ENCODE measurements at regions not wholly inside any gene's neighbourhood (a gene's known extent, or its start where the extent isn't known, plus 50 kb on each side); places are given as distances from the start of the nearest gene placed in this dataset.

DNA sequence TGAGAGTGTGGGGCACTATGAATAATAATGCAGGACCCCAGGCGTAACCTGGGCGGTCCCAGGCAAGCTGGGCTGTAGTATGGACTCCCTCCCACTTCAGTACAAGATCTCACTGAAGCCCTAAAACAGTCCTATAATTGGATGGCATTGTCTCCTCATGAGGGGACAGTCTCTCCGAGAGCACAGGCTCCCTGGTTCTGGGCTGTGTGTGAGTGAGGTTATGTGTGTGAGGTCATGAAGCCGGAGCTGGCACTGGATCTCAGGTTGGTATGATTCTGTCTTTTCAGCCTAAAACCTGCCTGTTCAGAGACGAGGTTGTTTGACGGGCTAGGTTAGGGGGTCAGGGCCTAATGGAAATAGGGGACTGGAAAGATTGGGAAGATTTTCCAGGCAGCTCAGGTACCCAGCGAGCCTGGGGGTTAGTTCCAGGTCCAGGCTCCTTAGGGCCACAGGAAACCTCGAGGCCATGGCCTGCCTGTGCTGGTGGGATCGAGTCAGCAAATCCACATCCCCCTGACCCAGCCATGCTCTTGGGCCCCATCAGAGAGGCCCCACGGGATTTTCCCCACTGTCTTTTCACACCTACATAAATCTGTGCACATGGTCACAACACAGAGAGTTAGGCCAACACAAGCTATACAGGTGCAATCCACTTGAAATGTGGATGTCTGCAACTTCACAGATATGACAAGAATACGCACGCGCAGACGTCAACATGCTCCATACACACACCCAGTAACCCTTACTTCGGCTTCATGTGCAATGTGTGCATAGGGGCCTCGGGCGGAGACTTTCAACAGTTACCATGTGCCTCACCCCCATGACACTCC lies 94.8 kb downstream of the INHBB start:
- DNase-seq (ENCODE audit: low spot score): no peak

DNA sequence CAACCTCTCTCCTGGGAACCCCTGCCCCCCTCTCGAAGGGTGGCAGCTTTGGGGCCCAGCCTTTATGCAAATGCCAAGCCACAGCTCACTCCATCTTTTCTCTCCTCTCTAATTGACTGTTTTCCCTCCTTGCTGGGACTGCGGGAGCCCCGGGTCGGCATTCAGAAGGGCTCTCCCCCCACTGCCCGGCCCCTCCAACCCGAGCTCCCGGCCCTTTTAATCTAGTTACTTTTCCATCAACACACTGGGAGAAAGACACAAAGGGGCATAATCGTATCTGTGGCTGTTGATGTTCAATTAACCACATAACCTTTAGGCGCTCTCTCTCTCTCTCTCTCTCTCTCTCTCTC lies 95.4 kb downstream of the INHBB start:
- DNase-seq (ENCODE audit: low spot score): no peak

DNA sequence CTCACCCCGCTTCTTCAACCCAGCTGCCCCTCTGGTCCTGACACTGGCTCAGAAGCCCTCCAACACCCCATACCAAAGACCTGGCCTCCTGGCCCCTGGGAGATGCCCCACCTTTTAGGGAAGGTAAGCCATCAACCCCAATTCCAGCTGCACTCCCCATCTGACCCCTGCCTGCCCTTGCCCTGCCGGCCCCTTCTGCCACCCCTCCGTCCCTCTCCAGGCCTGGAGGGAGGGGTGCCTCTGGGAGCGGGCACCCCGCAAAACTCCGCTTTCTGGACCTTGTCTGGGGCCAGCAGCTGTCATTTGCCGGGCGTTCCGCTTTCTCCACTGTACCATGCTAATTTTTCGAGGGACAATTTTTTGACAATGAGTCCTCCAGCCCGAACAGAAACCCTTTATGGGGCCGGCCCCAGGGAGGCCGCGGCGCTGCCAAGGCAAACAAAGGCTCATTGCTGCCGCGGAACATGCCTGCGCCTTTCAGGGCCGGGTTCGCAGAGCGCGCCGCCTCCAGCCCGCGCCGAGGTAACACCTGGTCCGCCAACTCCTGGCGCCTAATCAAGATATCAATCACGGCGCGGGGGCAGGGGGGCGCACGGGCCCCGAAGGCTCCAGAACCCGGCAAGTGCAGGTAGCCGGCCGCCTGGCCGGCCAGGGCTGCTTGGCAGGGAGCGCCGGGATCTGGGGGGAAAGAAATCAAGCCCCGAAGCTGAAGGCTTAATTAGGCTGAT lies 96.0 kb downstream of the INHBB start:
- DNase-seq (ENCODE audit: low spot score): no peak

DNA sequence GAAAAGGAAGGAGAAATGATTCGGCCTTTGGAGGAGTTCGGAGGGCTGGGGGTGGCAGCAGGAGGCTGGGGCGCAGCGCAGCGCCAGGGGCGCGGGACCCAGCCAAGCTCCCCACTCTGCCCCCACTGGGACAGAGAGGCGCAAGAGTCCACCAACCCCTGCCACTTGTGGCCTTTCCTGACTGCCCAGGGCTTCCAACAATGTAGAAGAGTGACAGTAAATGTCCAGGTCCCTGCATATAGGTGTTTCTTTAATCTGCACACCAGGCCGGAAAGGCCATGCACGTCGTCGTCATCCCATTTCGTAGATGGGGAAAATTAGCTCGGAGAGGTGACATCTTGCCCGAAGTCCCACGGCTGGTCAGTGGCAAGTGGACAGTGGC lies 96.6 kb downstream of the INHBB start:
- DNase-seq (ENCODE audit: low spot score): no peak

DNA sequence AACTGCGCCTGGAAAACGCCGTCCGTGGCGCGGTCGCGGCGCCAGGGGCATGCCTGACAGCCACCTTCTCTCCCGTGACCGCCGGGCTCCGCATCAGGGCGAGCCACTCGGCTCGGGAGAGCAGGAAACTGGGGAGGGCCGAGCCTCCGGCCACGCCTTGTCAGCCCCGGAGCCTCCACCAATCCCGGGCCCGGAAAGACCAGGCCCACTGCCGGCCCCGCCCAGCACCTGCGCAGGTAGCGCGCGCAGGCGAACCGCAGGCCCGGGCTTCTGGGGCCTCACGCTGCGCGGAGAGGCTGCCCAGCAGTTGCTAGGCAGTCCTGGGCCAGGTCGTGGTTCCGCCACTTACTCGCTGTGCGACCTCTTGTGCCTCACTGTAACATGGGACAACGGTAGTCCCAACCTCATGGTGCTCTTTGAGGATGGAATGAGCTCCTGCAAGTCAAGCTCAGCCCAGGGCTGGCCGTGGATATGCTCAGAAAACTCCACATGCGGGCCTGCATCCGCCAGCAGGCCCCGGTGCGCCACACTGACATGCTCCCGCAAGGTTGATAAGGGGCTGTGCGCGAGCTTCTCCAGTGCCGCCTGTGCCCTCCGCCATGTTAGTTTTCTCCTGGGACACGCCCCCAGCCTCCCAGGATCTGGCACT lies 97.1 kb downstream of the INHBB start:
- DNase-seq (ENCODE audit: low spot score): no peak

DNA sequence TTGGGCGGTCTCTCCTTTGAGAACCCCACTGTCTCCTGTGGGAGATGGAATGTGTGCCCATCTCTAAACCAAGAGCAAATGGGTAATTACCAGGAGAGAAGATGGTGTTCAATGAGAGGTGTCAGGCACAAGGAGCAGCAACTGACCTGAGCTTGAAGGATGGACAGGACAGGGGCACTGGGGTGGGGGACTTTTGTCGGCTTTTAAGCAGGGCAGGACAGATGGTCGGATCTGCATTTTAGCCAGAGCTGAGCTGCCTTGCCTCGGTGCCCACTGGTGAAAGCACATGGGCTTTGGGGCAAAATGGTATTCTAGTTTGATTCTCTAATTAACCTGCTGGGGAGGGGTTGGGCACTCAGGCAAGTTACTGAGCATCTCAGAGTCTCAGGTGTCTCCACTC lies 98.0 kb downstream of the INHBB start:
- DNase-seq (ENCODE audit: low spot score): no peak

DNA sequence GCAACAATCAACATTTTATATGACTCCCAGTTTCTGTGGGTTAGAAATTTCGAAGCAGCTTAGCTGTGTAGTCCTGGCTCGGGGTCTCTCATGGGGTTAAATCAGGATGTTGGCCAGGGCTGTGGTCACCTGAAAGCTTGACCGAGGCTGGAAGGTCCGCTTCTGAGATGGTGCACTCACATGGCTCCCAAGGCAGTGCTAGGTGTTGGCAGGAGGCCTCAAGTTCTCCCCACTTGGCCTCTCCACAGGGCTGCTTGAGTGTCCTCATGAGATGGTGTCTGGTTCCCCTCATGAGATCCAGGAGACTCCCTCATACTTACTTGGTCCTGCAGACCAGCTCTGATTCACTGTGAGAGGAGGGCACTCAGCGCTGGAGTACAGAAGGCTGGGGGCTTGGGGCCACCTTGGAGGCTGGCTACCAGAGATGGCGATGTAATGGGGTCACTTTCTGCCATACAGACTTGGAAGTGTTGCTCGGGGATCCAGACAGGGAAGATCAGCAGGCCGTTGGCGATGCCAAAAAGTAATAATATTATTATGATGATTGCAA lies 98.8 kb downstream of the INHBB start:
- DNase-seq (ENCODE audit: low spot score): no peak

DNA sequence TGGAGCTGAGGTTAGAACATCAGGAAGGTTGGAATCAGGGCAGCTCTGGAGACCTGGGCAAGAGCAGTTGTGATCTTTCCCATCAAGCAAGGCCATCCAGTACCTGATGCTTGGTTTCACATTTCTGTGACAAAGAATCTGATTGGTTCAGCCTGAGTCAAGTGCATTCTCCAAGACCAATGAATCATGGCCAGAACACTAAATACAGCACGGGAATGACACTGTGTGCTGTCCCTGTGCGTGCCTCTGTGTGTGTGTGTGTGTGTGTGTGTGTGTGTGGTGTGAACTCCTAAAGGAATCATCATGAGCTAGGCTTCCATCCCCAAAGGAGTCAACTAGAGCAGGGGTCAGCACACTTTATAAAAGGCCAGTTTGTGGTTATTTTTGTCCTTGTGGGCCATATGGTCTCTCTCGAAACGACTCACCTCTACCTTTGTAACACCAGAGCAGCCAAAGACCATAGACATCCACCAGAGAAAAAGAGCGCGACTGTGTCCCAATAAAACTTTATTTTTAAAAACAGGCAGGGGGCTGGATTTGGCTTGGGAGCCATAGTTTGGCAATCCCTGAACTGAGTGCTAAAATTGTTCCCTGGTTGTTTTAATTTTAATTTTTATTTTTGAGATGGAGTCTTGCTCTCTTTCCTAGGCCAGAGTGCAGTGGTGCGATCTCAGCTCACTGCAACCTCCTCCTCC lies 99.7 kb downstream of the INHBB start:
- DNase-seq (ENCODE audit: low spot score): no peak

DNA sequence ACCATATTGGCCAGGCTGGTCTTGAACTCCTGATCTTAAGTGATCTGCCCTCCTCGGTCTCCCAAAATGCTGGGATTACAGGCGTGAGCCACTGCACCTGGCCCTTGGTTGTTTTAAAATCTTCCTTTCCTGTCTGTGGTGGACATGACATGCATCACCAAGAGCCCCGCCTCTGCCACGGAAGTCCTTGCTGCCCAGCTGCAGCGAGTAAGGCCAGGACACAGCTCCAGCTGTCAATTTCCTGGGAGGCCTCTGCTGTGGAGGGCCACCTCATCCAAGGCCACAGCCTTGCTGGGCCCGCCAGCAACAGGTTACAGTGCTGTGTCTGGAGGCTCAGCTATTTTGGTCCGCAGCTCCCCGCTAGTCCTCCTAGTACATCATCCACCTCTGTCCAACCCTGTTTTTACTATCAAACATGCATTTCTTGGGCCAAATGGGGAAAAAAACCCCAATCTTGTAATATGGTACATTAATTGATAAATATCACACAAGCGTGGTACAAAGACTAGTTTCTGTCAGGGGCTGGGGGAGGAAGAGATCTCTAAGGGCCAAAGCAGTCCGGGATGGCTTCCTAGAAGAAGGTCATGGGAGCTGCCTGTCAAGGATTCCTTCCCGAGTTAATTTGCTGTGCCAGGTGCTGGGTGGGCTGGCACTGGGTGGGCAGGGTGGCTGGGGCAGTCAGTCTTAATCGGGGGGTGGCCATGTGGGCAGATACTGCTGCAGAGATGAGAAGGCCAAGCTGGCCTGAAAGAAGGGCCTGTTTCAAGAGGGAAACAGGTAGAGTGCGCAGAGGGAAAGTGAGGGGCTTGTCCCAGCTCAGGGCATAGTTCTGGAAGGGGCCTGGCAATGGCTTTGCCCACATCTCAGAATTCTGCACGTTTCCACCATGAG lies 100.5 kb downstream of the INHBB start:
- no peak for DNase-seq (ENCODE audit: low spot score)

DNA sequence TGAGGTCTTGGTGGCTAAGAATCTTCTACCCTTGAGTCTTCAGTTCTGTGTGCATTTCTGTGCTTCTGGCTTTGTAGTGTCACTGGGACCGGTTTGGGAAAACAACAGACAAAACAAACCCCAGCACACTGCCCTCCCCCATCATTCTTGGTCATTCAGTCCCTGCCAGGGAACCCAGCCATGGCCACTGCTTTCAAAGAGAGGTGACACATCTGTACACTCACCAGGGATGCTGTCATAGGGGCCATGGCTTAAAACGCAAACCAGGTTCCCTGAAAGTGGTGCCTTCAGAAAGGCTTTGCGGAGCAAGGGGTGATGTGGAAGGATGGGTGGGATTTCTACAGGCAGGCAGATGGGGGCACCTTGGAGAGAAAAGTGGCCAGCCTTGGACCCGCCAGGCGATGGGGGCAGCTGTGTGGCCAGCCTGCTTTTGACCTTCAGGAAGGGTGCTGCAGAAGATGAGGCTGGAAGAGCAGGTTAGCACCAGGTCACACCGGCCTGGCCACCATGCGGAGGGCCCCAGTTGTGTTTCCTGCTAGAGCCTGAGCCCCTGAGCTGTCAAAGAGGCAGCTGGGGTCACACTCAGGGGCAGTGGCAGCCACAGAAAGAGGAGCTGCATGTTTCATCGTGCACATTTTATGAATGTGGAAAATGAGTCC lies 101.3 kb downstream of the INHBB start:
- no peak for DNase-seq (ENCODE audit: low spot score)

DNA sequence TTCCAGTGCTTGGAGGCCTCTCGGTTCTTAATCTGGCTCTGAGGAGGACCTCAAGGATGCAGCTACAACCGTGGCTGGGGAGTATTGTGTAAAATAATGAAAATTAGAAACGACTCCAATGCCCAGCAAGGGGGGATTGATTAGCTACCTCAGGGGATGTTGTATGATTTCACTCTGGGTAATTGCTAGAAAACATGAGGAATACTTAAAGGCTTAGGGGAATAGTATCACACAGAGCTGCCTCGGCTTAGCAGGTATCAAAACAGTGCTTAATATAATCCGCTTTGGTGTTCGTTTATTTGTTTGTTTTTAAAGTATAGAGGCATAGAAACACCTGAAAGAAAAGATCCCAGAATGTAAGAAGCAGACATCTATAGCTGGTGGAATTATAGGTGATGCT lies 102.5 kb downstream of the INHBB start:
- DNase-seq (ENCODE audit: low spot score): no peak

DNA sequence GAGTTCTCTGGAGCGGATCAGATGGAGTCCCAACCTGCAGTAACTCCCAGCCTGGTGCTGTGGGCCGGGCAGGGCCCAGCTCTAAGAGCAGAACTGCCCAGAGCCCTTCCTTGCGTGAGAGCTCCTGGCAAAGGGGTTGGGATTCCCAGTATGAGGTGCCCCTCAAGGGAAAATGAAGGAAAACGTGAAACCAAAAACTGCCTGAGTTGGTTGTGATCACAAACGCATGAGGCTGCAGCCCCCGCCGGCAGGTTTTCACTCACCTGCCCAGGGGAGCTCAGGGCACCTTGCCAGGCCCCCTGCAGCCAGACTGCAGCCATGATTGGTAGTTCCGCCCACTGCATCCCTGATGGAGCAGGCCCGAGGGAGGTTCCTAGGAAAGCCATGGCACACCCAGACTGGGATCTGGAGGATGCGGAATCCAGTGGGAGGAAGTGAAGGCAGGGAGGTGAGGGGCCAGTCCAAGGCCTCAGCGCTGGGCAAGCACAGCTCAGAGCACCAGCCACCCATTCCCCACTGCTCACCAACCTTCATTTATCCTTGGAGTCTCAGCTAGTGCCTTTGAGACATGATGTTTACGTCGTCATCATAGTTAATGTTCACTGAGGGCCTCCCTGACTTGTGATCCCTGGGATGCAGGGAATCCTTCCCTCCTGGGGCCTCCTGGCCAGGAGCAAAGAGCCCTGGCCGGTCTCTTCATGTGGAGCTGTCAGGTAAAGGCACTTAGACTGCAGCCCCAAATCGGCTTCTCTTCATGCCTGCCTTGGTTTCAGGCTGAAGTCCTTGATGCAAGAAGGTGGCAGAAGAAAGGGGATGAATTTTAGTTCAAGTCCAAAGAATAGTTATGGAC lies 103.2 kb downstream of the INHBB start:
- no peak for DNase-seq (ENCODE audit: low spot score)

DNA sequence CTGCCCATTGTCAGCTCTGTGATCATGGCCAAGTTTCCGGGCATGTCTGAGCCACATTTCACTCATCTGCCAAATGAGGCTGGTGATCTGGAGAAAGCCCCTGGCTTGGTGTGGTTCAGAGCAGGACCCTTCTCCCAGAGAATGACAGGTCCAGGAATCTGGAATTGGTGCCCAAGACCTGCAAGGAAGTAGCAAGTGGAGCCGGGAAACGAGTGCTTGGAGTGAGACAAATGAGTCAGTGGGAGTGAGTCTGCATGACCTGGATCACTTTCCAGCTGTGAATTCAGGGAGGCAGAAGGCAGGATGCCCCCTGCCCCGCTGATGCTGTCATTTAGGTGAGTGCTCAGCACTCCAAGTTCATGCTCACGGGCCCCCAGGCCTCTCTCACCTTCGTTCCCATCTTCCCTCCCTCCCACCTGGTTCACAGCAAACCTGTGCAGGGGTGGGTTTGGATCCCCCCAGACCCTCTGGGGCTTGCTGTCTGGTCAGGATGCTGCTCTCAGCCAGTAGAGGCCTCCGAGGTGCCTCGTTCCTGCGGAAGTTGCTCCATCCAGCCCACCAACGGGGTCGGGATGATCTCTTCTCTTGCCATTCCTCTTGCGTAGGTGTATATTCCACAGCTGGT lies 104.4 kb downstream of the INHBB start:
- no peak for DNase-seq (ENCODE audit: low spot score)

DNA sequence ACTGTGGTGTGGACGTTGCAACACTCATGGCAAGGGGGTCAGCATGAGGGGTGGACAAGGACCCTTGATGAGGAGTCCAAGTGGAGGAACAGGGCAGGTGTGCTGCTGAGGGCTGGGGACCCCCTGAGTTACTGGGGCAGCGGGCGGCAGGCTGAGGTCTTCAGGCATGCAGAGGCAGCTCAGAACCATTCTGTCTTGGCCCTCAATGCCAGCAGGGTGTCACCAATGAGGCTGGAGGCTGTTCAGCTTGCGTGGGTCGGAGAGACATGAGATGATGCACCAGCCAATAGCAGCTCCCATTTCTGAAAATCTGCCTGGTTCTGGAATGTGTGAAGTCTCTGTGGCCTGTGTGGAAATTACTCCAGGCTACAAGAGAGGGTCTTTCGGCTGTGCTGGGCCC lies 105.4 kb downstream of the INHBB start:
- no peak for DNase-seq (ENCODE audit: low spot score)

DNA sequence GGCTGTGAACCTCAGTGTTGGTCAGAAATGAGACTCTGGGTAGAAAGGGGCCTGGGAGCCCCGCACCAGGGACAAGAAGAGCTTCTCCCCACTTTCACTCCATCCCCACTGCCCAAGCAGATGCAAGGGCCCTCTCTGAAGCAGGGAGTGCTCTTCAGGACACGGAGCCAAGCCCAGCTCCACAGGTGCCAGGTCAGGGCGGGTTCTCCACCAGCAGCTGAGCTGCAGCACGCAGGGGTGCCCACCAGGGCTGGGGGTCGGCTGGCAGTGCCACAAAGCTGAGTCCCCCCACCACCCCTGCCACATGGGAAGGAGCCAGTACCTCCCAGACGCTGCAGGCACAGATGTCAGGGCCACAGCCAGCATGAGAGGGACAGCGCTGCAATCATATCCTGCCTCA lies 106.2 kb downstream of the INHBB start:
- DNase-seq (ENCODE audit: low spot score): no peak

DNA sequence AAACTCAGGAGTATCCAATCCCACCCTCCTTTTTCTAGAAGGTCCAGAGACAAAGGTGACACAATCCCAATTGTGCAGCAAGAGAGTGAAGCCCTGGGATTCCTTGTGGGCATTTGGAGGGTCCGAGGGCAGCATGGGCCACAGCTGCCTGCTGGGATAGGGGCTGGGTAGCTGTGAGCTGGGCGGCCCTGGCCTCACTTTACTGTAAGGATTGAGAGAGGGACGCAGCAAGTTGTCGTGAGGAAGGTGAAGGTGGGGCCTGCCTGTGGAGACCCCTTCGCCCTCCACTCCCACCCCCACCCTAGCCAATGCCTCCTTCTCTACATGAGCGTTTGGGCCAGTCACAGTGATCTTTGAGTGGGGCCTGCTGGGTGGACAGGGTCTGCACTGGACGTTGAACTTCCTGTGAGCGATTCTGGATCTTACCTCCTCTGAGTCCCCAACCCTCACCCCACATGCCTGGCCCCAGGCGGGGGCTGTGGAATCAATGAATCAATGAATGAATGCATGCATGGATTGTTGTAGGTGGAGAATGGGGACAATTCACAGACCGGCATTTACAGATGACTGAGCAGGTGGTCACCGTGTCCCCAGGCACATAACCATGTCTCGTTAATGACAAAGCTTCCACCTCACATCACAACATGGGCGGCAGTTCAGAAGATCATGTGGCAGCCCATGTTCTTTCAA lies 107.2 kb downstream of the INHBB start:
- no peak for DNase-seq (ENCODE audit: low spot score)

DNA sequence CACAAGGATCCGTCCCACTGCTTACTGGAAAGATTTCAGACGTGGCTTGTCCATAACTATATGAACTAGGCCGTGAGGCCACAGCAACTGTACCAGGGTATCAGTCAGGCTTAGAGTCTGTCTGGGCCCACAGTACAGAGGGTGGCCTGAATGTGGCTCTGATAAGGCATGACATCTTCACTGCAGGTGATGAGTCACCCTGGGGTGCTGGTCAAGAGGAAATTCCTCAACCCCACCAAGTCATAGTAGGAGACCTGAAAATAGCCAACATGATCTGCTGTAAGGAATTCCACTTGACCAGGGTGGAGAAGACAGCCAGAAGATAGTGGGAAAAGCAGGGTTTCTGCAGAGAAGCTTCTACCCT lies 107.7 kb downstream of the INHBB start:
- DNase-seq (ENCODE audit: low spot score): no peak

DNA sequence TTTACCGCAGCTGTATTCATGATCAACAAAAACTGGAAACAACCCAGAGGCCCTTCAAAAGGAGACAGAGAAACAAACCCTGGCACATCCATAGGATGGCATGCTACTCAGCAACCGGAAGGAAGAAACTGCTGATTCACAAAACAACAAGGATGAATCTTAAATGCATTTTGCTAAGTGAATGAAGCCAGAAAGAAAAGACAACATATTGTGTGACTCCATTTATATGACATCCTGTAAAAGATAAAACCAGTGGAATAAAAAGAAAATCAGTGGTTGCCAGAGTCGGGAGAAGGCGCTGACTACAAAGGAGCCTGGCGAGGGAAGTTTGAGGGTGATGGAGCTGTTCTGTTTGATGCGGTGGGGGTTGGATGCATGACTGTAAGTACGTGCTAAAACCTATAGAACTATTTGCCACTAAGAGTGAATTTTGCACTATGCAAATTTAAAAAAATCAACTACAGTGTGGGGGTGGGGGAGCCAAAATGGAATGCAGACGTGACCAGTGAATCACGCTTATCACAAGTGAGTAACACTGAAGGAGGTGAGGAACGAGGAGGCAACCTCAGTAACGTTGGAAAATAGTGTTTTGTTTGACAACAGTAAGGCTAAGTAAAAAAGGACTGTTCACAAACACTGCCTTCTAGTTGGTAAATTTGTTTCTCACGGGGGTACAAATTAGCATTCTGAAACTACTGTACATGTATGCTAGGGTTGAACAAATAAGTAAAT lies 108.9 kb downstream of the INHBB start:
- no peak for DNase-seq (ENCODE audit: low spot score)
